ENCODE measurements at regions not wholly inside any gene's neighbourhood (a gene's known extent, or its start where the extent isn't known, plus 50 kb on each side); places are given as distances from the start of the nearest gene placed in this dataset.
A peak's percentile ranks its signal among the peaks of the same experiment; 100 is the strongest.

- no peak for DNase-seq
Measured at GRCh38 chr1:55334797-55335196, 119.6 kb upstream of the USP24 start.

DNA sequence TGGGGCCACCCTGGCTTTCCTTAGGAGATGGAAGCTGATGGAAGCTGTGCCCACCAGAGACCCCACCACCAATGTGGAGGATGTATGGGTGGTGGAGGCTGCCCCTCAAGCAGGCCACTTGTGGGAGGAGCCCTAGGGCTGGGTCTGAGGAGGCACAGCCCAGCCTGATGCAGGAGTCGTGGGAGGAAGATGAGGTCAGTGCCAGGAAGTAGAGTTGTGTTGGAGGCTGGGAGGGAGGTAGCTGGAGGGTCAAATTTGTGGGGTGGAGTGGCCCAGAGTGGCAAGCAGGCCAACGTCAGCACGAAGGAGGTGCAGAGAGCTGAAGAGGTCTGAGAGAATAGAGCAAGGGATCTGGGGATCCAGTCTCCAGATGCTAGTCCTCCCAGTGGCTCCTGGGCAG lies 119.0 kb upstream of the USP24 start:
- DNase-seq: no peak

- no peak for DNase-seq
Measured at GRCh38 chr1:55333461-55333860, 118.3 kb upstream of the USP24 start.

DNA sequence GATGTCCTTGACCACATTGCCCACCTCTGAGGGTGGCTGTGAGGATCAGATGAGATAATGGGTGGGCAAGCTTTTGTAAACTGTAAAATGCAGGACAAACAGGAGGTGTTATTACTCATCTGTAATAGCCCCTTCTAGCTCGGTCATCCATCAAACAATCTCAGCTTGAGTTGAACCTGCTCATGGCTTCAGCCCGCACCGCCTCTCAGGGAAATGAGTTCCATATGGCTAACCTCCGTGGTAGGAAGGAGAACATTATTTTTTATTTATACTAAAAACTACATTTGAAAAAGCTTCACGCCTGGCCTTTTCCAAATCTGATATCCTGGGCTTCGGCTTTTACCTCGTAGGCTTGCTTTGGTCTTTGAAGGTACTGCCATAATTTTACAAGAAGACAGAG lies 116.2 kb upstream of the USP24 start:
- no peak for DNase-seq

GRCh38 chr1:55329808-55330432 lies 114.8 kb upstream of the USP24 start:
- DNase-seq: no peak

DNA sequence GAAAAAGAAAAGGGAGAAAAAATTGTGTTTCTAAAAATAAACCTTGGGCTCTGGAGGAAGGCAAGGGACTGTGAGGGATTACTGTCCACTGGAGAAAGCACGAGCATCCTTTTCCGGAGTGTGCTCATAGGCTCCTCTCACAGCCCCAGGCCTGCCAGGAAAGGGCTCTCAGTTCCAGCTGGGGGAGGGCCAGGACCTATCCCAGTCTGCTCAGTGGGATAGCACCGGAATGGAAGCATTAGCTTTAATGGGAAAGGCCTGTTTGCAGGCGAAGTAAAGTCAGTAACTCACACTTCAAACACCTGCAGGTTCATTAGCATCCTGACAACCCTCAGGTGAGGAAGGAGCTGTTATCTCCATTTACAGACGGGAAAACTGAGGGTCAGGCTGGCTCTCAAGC lies 113.9 kb upstream of the USP24 start:
- peak in 1 of 2 experiments; percentile 13 for DNase-seq

- DNase-seq: no peak
Measured at GRCh38 chr1:55326496-55327243, 111.5 kb upstream of the USP24 start.

- DNase-seq: no peak
Measured at GRCh38 chr1:55323760-55324159, 108.6 kb upstream of the USP24 start.

- no peak for DNase-seq
Measured at GRCh38 chr1:55322842-55323241, 107.7 kb upstream of the USP24 start.

DNA sequence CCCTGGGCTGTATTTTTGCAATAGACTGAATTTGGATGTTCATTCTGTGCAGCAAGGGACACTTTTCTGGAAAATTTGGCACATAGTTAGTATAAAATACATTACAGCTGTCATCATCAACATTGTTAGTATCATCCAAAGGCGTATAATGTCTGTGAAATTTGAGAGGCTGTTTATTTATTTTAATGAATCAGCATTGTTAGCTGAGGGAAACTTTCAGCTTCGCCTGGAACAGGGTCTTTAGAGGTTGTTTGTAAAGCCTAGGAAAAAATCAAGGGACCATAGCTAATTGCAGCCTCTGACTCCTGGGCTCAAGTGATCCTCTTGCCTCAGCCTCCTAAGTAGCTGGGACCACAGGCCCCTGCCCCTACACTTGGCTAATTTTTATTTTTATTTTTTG lies 106.8 kb upstream of the USP24 start:
- peak in 1 of 2 experiments; percentile 15 for DNase-seq

DNA sequence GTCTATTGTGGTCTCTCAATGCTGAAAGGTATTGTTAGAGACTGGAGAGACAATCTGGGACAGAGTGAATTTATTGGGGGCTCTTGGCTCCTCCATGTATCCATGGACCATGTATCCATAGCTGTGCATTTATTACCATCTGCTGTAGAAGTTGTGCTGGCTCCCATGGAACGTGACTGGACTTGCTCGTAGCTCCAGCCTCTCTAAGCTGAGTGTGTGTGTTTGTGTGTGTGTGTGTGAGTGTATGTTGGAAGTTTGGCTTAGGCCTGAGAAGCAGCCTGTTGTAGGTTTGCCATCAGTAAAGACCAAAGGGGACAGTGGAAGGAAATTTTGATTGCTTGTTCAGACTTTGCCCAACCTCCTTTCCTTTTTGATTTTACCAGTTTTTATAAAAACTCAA lies 105.7 kb upstream of the USP24 start:
- DNase-seq: peak in 1 of 2 experiments; percentile 64

DNA sequence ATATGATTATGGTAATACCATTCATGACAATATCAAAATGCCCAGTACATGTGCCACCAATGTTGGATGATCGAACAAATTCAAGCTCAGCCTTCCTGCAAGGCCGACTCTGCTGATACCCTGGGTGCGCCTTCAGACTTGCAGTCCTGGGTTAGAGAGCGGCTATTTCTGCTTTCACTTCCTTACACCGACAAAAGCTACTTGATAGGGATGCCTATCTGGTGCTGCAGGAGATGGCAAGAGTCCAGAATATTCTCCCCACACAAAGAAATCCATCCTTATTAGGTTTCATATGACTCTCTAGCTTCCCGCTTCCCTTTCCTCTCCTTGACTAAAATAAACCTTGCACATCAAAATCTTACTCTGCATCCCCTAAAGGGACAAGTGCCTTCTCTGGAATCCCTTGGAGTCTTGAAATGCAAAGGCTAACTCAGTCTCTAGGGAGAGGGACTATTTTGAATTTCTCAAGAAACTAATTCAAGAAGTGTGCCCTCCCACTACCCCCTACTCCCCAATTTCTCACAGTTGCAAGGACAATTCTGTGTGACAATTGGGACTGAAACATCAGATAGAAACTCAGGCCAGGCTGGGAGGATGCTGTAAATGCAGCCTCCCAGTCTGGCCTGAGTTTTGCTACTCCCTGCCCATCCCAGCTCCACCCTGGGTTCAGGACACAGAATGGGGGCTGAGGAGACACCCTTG lies 103.1 kb upstream of the USP24 start:
- no peak for DNase-seq

DNA sequence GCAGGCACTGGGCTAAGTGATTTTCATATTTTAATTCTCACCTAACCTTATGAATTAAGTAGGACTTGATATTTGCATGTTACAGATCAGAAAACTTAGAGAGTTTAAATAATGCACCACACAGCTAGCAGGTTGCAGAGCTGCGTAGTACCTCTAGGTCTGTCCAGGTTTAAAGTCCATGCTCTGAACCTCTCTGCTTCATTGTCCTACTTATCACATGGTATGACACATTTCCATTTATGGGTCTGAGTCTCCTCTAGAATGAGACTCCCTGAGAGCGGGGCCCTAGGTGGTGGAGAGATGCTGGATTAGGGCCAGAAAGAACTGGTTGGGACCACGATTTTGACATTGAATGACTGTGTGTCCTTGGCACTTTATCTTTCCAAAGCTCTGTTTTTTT lies 102.5 kb upstream of the USP24 start:
- DNase-seq: no peak

GRCh38 chr1:55316947-55317662 lies 101.9 kb upstream of the USP24 start:
- DNase-seq: no peak

GRCh38 chr1:55316502-55316901 lies 101.3 kb upstream of the USP24 start:
- DNase-seq: no peak

DNA sequence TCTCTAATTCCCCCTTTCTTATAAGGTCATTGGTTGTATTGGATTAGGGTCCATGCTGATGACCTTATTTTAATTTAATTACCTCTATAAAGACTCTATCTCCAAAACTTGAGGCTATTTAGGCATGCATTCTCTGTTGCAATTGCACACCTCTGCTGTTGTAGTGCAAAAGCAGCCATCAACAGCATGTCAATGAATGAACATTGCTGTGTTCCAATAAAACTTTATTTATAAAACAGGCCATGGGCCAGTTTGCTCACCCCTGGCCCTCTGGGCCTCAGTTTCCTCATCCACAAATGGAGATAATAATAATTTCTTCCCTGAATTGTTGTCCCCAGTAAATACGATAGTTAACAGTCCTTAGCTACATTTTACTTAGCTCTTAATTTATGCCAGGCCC lies 100.4 kb upstream of the USP24 start:
- no peak for DNase-seq

DNA sequence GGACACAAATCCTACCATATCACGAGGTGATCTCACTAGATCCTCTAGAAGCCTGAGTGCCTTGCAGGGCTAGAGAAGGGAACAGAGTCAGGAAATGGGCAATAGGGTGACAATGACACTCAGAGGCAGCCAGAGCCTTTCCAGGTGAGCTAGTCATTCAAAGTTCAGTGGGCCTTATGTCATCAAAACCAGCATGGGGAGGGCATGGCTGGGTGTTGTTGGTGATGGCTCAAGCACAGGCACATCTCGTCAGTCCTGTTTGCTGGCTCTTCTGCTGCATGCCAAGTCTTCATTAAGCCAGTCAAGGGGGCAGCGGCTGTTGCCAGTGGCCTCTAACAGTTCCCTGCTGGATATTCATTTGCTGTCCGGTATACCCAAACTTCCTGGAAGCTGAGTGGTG lies 99.6 kb upstream of the USP24 start:
- DNase-seq: no peak

DNA sequence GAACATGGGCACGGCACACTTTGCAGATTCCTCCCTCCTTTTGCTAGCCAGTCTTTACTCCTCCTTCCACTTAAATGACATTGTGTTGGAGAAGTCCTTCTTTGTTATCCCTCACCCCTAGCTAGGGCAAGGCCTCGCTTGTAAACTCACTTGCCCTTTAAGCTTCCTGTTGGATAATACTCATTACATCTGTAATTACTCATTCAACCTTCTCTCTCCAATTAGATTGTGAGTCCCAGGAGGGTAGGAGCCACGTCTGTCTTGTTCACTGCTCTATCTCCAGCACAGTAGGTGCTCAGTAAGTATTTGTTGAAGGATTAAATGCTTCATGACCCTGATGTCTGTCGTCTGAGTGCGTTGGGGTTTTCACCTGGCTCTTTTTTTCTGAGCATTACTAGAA lies 98.7 kb upstream of the USP24 start:
- no peak for DNase-seq

- no peak for DNase-seq
Measured at GRCh38 chr1:55311979-55312378, 96.8 kb upstream of the USP24 start.

DNA sequence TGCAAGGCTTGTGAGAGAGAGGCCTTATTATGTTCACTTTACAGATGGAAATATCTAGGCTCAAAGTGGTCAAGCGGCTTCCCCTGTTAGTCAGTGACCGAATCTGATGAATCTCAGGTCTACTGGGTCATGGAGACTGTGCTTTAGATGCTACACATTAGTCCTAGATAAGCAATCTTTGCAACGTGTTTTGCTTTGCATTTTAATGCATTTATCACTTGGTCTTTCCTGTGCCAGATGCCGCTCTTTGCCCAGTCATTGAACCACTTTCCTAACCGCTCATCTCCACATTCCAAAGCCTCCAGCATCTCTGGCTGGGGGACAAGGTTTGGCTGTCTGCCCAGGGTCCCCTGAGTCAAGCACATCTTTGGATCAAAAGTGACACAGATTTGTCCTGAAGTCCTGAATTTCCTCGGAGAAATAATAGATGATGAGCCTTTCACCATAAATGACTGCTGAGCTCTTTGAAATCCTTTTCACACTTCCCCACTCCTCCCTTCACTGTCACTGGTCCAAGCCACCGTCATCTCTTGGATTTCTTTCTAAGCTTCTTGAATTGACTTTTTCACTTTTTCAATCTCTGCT lies 96.0 kb upstream of the USP24 start:
- DNase-seq: peak in 1 of 2 experiments; percentile 52

DNA sequence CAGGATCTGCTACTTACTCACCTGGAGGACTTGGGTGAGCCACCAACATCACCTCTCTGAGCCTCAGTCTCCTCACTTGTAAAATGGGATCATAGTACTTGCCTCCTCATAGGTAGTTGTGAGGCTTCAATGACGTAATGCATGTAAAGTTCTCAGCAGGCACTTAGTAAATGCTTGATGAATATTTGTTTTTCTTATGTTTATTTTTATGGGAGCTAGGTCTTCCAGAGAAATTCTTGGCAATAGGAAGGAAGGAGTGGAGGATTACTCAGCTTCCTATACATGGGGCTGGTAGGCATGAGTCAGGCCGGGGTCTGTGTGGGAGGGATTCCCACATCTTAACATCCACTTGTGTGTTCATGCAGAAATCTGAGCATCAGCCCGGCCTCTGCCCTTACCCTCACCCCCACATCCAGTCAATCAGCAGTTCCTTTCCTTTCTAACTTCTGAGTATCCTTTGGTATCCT lies 95.4 kb upstream of the USP24 start:
- DNase-seq: peak in 1 of 2 experiments; percentile 20

DNA sequence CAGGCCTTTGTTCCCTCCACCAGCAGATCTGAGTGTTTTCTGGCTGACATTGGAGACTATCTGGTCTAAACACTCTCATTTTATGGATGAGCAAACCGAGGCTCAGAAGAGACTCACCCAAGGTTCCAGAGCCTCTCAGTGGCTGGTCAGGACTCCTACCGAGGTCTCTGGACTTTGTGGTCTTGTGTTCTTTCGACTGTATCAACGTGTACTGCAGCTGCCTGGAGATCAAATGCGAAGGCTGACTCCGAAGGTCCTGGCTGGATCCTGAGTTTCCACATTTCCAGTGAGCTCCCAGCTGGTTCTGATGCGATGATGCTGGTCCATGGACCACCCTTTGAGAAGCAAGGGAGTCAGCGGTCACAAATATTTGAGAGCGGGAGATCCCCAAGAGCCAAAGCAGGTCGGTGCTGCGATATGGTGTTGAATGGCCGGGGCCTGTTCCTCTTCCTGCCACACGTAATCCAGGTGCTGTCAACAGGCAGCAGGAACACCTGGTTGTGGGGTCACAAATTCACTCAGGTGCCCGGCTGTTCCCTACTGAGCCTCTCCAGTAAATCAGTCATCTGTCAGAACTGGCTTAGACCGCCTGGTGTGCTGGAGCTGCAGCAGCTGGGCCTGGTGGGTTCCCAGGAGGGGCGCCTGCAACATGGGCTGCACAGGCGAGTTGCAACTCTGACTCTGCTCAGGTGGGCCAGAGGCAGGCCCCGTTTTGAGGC lies 94.8 kb upstream of the USP24 start:
- no peak for DNase-seq
